ENCODE measurements at regions not wholly inside any gene's neighbourhood (a gene's known extent, or its start where the extent isn't known, plus 50 kb on each side); places are given as distances from the start of the nearest gene placed in this dataset.

DNA sequence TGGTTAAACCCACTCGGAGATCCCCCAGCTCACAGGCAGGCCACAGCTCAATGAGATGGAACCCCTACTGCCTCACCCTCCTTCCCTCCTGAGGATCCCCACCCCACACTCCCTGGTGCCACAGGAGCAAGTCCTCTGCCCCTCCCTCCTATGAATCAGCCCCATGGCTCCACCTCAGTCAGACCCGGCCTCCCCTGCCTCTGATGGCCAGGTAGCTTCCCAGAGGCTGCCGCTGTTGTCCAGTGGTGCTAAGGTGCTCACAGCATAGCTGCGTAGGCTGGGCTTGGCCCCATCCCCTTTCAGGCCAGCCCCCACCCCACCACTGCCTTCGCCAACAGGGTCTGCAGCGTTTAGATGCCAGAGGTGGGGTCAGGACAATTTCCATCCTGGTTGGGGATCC lies 98.5 kb upstream of the IGSF21 start:
- ChIA-PET CTCF (no interaction called here), POLR2A (no interaction called here)
- H3K36me3 Mint-ChIP-seq (ENCODE audit: insufficient read depth, unreplicated experiment), result no peaks in the 10 kb centered on the region
- no peaks in the 10 kb centered on the region for H3K9me3 ChIP-seq
- no peak overlapping the region for H3K4me3 Mint-ChIP-seq (ENCODE audit: unreplicated experiment)
- no peaks in the 10 kb centered on the region for H3K9me3 Mint-ChIP-seq (ENCODE audit: unreplicated experiment)
- no peaks in the 10 kb centered on the region for H3K4me1 Mint-ChIP-seq (ENCODE audit: low read depth, unreplicated experiment)
- H3K27me3 Mint-ChIP-seq (ENCODE audit: insufficient read depth, unreplicated experiment), result peaks cover 8% of the 10 kb centered on the region
- H3K4me3 ChIP-seq (ENCODE audit: low read depth, low read length), result no peak overlapping the region
- peaks cover 1% of the 10 kb centered on the region; the same call in 1 of the 2 replicates for H3K27me3 ChIP-seq (replicated peaks; ENCODE audit: control insufficient read depth, insufficient read depth, low read length)
- no peaks in the 10 kb centered on the region for H3K36me3 ChIP-seq (ENCODE audit: control insufficient read depth, insufficient read depth, low read length)
- no peak for TF ChIP-seq CTCF (IDR thresholded peaks at IDR 0.05; ENCODE audit: insufficient read depth in 1 of 2, low read depth in 1 of 2, low read length in 1 of 2, severe bottlenecking in 1 of 2, unreplicated experiment in 1 of 2)
- no peak for DNase-seq
- H3K27ac Mint-ChIP-seq (ENCODE audit: unreplicated experiment), result no peak overlapping the region
- H3K4me1 ChIP-seq, result no peaks in the 10 kb centered on the region
- BruUV-seq (replicated peaks), result no TSS peak
- intact Hi-C loops (cut with micrococcal nuclease; ENCODE audit: unreplicated experiment), result no loop called here

DNA sequence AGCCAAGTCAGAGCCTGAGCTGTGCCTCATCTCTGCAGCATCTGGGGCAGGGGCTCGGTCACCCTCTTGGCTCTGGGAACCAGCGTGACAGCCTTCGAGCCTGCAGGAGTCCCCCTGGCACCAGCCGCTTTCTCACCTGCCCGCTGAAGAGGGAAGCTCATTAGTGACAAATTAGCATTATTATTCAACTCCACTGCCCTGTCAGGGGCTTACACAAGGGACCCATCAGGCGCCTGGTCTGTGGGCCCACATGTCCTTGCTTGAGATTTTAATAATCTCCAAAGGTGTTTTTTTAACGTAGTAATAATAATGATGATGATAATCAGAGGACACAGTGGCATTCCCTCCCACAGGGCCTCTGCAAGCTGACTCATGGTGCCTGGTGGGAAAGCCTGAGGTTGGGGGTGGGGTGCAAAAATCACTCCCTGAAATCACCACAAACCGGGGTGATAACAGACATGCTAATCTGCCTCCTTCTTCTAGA lies 98.1 kb upstream of the IGSF21 start:
- intact Hi-C loops (cut with micrococcal nuclease; ENCODE audit: unreplicated experiment), result no loop called here
- Mint-ChIP-seq H3K27me3 (ENCODE audit: insufficient read depth, unreplicated experiment) (peaks cover 8% of the 10 kb centered on the region), H3K36me3 (ENCODE audit: insufficient read depth, unreplicated experiment) (no peaks in the 10 kb centered on the region), H3K27ac (ENCODE audit: unreplicated experiment) (no peak overlapping the region), H3K4me1 (ENCODE audit: low read depth, unreplicated experiment) (no peaks in the 10 kb centered on the region), H3K4me3 (ENCODE audit: unreplicated experiment) (no peak overlapping the region), H3K9me3 (ENCODE audit: unreplicated experiment) (no peaks in the 10 kb centered on the region)
- BruUV-seq (replicated peaks), result no TSS peak
- peaks cover 1% of the 10 kb centered on the region; the same call in 1 of the 2 replicates for H3K27me3 ChIP-seq (replicated peaks; ENCODE audit: control insufficient read depth, insufficient read depth, low read length)
- H3K4me3 ChIP-seq (ENCODE audit: low read depth, low read length), result no peak overlapping the region
- H3K4me1 ChIP-seq, result no peaks in the 10 kb centered on the region
- CTCF ChIA-PET, result no interaction called here
- no peaks in the 10 kb centered on the region for H3K36me3 ChIP-seq (ENCODE audit: control insufficient read depth, insufficient read depth, low read length)
- no peaks in the 10 kb centered on the region for H3K9me3 ChIP-seq
- no peak for TF ChIP-seq CTCF (IDR thresholded peaks at IDR 0.05; ENCODE audit: insufficient read depth in 1 of 2, low read depth in 1 of 2, low read length in 1 of 2, severe bottlenecking in 1 of 2, unreplicated experiment in 1 of 2)
- DNase-seq, result no peak
- POLR2A ChIA-PET, result no interaction called here

- no peaks in the 10 kb centered on the region for H3K4me1 ChIP-seq
- no peaks in the 10 kb centered on the region for H3K36me3 Mint-ChIP-seq (ENCODE audit: insufficient read depth, unreplicated experiment)
- H3K4me3 ChIP-seq (ENCODE audit: low read depth, low read length), result no peak overlapping the region
- no peaks in the 10 kb centered on the region for H3K9me3 ChIP-seq
- POLR2A ChIA-PET, result no interaction called here
- no peak for TF ChIP-seq CTCF (IDR thresholded peaks at IDR 0.05; ENCODE audit: insufficient read depth in 1 of 2, low read depth in 1 of 2, low read length in 1 of 2, severe bottlenecking in 1 of 2, unreplicated experiment in 1 of 2)
- intact Hi-C loops (cut with micrococcal nuclease; ENCODE audit: unreplicated experiment), result no loop called here
- H3K4me1 Mint-ChIP-seq (ENCODE audit: low read depth, unreplicated experiment), result no peaks in the 10 kb centered on the region
- no peak overlapping the region for H3K4me3 Mint-ChIP-seq (ENCODE audit: unreplicated experiment)
- H3K27ac Mint-ChIP-seq (ENCODE audit: unreplicated experiment), result no peak overlapping the region
- H3K27me3 Mint-ChIP-seq (ENCODE audit: insufficient read depth, unreplicated experiment), result peaks cover 4% of the 10 kb centered on the region
- no TSS peak for BruUV-seq (replicated peaks)
- H3K9me3 Mint-ChIP-seq (ENCODE audit: unreplicated experiment), result no peaks in the 10 kb centered on the region
- no peaks in the 10 kb centered on the region for H3K36me3 ChIP-seq (ENCODE audit: control insufficient read depth, insufficient read depth, low read length)
- no peak for DNase-seq
- H3K27me3 ChIP-seq (replicated peaks; ENCODE audit: control insufficient read depth, insufficient read depth, low read length), result peaks cover 1% of the 10 kb centered on the region; the same call in 1 of the 2 replicates
- CTCF ChIA-PET, result no interaction called here
Measured at GRCh38 chr1:18010408-18010807, 97.2 kb upstream of the IGSF21 start.

Data from Caco-2 (cell line).